MM.1S (cell line): ENCODE measurements at regions not wholly inside any gene's neighbourhood (a gene's known extent, or its start where the extent isn't known, plus 50 kb on each side); places are given as distances from the start of the nearest gene placed in this dataset.

Experiments
- DNase-seq: peaks from one replicate; pipeline ENCODE4 v3.0.0-alpha.2; 2015
- H2AFZ ChIP-seq: fragments of 300-600 bp; sonication (generic); 2 replicates; pipeline ENCODE4 v1.6.0; 2016; ENCODE audit warnings: antibody characterized with exemption, low read length
- H3F3A ChIP-seq: fragments of 300-600 bp; sonication (generic); 2 replicates; pipeline ENCODE4 v1.6.1; 2016; ENCODE audit warnings: mild to moderate bottlenecking, antibody characterized with exemption, low read length, moderate library complexity, mixed read lengths; ENCODE audit not compliant: insufficient read depth
- H3K27ac ChIP-seq: fragments of 300-600 bp; sonication (generic); 2 replicates; pipeline ENCODE4 v1.5.1; 2016; ENCODE audit warnings: mild to moderate bottlenecking, low read length
- H3K27me3 ChIP-seq: fragments of 300-600 bp; sonication (generic); replicated peaks from 2 replicates; pipeline ENCODE4 v1.6.0; 2016; ENCODE audit warnings: low read length; ENCODE audit not compliant: insufficient read depth
- H3K36me3 ChIP-seq: fragments of 300-600 bp; sonication (generic); replicated peaks from 2 replicates; pipeline ENCODE4 v1.6.1; 2016; ENCODE audit warnings: mild to moderate bottlenecking, low read length, mixed read lengths; ENCODE audit not compliant: insufficient read depth
- H3K4me1 ChIP-seq: fragments of 300-600 bp; sonication (generic); 2 replicates; pipeline ENCODE4 v1.6.1; 2016; ENCODE audit warnings: low read length, mixed read lengths
- H3K4me2 ChIP-seq: fragments of 300-600 bp; sonication (generic); 2 replicates; pipeline ENCODE4 v1.6.0; 2016; ENCODE audit warnings: low read depth, low read length
- H3K4me3 ChIP-seq: fragments of 300-600 bp; sonication (generic); 2 replicates; pipeline ENCODE4 v1.5.1; 2016; ENCODE audit warnings: low read length, mixed read lengths
- H3K79me2 ChIP-seq: fragments of 300-600 bp; sonication (generic); 2 replicates; pipeline ENCODE4 v1.6.1; 2016; ENCODE audit warnings: mixed run types, low read length, mixed read lengths
- H3K9ac ChIP-seq: fragments of 300-600 bp; sonication (generic); 2 replicates; pipeline ENCODE4 v1.6.1; 2016; ENCODE audit warnings: low read length, mixed read lengths
- H3K9me2 ChIP-seq: fragments of 300-600 bp; sonication (generic); replicated peaks from 2 replicates; pipeline ENCODE4 v1.6.1; 2016; ENCODE audit warnings: mild to moderate bottlenecking, low read length, mixed read lengths; ENCODE audit not compliant: insufficient read depth
- H3K9me3 ChIP-seq: fragments of 300-600 bp; sonication (generic); replicated peaks from 2 replicates; pipeline ENCODE4 v1.6.1; 2016; ENCODE audit warnings: mild to moderate bottlenecking, low read length, mixed read lengths; ENCODE audit not compliant: insufficient read depth
- H4K20me1 ChIP-seq: fragments of 300-600 bp; sonication (generic); 2 replicates; pipeline ENCODE4 v1.6.1; 2016; ENCODE audit warnings: mild to moderate bottlenecking, low read length, moderate library complexity, mixed read lengths; ENCODE audit not compliant: insufficient read depth
- CTCF ChIP-seq: fragments of 300-600 bp; sonication (generic); IDR thresholded peaks from 2 replicates; pipeline ENCODE4 v1.5.1; 2016; ENCODE audit warnings: antibody characterized with exemption, low read length, mixed read lengths
- EZH2 ChIP-seq: fragments of 300-600 bp; sonication (generic); optimal IDR thresholded peaks from 2 replicates; pipeline ENCODE3; 2017; ENCODE audit warnings: low read depth, mild to moderate bottlenecking, antibody characterized with exemption, low read length, mixed read lengths
- EZH2phosphoT487 ChIP-seq: fragments of 300-600 bp; sonication (generic); IDR thresholded peaks from 2 replicates; pipeline ENCODE4 v1.6.1; 2018; ENCODE audit warnings: antibody characterized with exemption, low read length

- no peak for DNase-seq
- Histone ChIP-seq H3K79me2 (no peaks in the 10 kb centered on the region), H3K27ac (no peak overlapping the region), H3K4me1 (no peaks in the 10 kb centered on the region), H3K27me3 (no peaks in the 10 kb centered on the region), H3K9me3 (no peaks in the 10 kb centered on the region), H3K36me3 (no peaks in the 10 kb centered on the region), H2AFZ (no peak overlapping the region), H3K4me2 (no peak overlapping the region), H4K20me1 (no peaks in the 10 kb centered on the region), H3F3A (no peaks in the 10 kb centered on the region), H3K4me3 (no peak overlapping the region), H3K9me2 (no peaks in the 10 kb centered on the region), H3K9ac (no peak overlapping the region)
- TF ChIP-seq EZH2 = no peak
- TF ChIP-seq CTCF = no peak
- TF ChIP-seq EZH2phosphoT487 = no peak
Measured at GRCh38 chr9:107948086-107948485, 458.5 kb upstream of the KLF4 start.

GRCh38 chr9:107946364-107947141 lies 457.0 kb upstream of the KLF4 start:
- Histone ChIP-seq H3K4me2 (no peak overlapping the region), H2AFZ (no peak overlapping the region), H3K4me3 (no peak overlapping the region), H3K27ac (no peak overlapping the region), H3K79me2 (no peaks in the 10 kb centered on the region), H3K9ac (no peak overlapping the region), H3K9me3 (no peaks in the 10 kb centered on the region), H3F3A (no peaks in the 10 kb centered on the region), H3K9me2 (no peaks in the 10 kb centered on the region), H4K20me1 (no peaks in the 10 kb centered on the region), H3K27me3 (no peaks in the 10 kb centered on the region), H3K4me1 (no peaks in the 10 kb centered on the region), H3K36me3 (no peaks in the 10 kb centered on the region)
- TF ChIP-seq EZH2phosphoT487 = no peak
- TF ChIP-seq CTCF = no peak
- TF ChIP-seq EZH2 = no peak
- no peak for DNase-seq

- H3F3A ChIP-seq = no peaks in the 10 kb centered on the region
- DNase-seq = no peak
- no peaks in the 10 kb centered on the region for H3K79me2 ChIP-seq
- TF ChIP-seq CTCF (no peak), EZH2 (no peak), EZH2phosphoT487 (no peak)
- no peaks in the 10 kb centered on the region for H3K4me1 ChIP-seq
- H3K9ac ChIP-seq = no peak overlapping the region
- no peaks in the 10 kb centered on the region for H3K9me3 ChIP-seq
- no peak overlapping the region for H3K4me3 ChIP-seq
- H3K9me2 ChIP-seq = no peaks in the 10 kb centered on the region
- no peak overlapping the region for H2AFZ ChIP-seq
- no peak overlapping the region for H3K27ac ChIP-seq
- no peak overlapping the region for H3K4me2 ChIP-seq
- H4K20me1 ChIP-seq = no peaks in the 10 kb centered on the region
- no peaks in the 10 kb centered on the region for H3K27me3 ChIP-seq
- H3K36me3 ChIP-seq = no peaks in the 10 kb centered on the region
Measured at GRCh38 chr9:107945961-107946360, 456.4 kb upstream of the KLF4 start.
